ENCODE measurements at regions not wholly inside any gene's neighbourhood (a gene's known extent, or its start where the extent isn't known, plus 50 kb on each side); places are given as distances from the start of the nearest gene placed in this dataset.
"Not testable (repeated sequence)": the region's sequence is repeated elsewhere in the genome, so short reads cannot be mapped to it uniquely, and the experiment has no call there.

GRCh38 chr13:46449949-46450348 lies 62.9 kb upstream of the RUBCNL start:
- H3K9me3 Mint-ChIP-seq; H3K4me3 Mint-ChIP-seq; H3K27me3 Mint-ChIP-seq (ENCODE audit: low read depth); H3K4me1 Mint-ChIP-seq; H3K27ac Mint-ChIP-seq; H3K36me3 Mint-ChIP-seq (ENCODE audit: low read depth): not testable (repeated sequence)

- H3K36me3 Mint-ChIP-seq (ENCODE audit: low read depth); H3K4me3 Mint-ChIP-seq; H3K27ac Mint-ChIP-seq; H3K27me3 Mint-ChIP-seq (ENCODE audit: low read depth); H3K9me3 Mint-ChIP-seq; H3K4me1 Mint-ChIP-seq: not testable (repeated sequence)
These were observed 61.1 kb upstream of the RUBCNL start for GRCh38 chr13:46448148-46448547.

DNA sequence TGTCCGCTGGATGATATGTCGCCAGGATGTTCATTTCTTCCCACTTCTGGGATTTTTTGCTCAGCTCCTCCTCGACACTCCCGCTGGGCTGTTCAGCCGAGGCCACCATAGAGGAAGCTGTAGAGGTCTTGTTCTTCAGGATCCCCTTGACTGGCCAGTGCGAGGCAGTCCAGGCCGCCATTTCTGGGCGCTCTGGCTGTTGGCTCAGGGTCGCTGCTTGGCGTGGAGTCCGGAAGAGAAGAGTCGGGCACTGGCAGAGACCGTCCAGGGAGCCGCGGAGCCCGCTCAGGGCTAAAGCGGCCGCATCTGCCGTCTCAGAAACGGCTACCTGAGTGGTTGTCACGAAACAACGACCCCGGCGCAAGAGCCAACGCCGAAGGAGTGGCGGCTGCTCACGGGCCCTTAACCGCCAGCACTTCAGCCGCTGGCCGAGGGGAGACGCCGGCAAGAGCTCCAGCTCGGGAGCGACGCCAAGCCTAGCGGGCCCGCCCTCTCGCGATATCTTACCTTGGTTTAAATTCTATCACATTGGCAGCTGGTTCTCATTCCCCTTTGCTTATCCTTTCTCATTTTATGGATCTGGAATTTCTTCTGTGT lies 50.9 kb upstream of the RUBCNL start:
- not testable (repeated sequence) for H3K36me3 Mint-ChIP-seq (ENCODE audit: low read depth); H3K9me3 Mint-ChIP-seq; H3K4me3 Mint-ChIP-seq; H3K27ac Mint-ChIP-seq; H3K4me1 Mint-ChIP-seq; H3K27me3 Mint-ChIP-seq (ENCODE audit: low read depth)
